ENCODE measurements at regions not wholly inside any gene's neighbourhood (a gene's known extent, or its start where the extent isn't known, plus 50 kb on each side); places are given as distances from the start of the nearest gene placed in this dataset.
"Not testable (repeated sequence)": the region's sequence is repeated elsewhere in the genome, so short reads cannot be mapped to it uniquely, and the experiment has no call there.

DNA sequence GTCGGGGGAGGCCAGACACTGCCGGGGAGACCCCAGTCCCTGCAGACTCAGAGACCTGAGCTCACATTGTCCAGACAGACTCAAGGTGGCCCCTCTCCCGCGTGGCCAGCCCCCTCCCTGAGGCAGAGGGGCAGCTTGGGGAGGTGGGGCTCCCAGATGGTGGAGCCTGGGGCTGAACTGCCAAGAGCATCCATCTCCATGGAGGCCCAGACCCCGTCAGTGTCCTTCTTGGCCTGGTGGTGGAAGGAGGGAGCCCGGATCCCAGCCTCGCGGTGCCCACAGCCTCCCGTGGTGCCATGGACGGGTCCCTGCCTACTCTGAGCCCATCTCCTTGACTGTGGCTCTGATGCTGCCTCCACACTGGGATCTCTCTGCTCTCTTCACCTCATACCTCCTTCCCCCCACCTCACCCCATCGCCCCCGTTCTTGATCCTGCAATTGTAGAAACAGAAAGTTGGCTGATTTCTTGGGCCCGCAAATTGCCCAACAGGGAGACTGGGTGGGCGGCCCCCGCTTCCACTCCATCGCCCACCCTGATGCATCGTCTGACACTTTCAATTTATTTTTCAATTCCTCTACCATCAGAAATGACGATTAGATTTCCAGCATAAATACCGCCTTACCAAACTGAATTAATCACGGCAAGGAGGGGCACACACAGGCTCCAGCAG is 348.9 kb downstream of the MATN1 start:
- no peak for DNase-seq

GRCh38 chr1:30373471-30374399 is 349.6 kb downstream of the MATN1 start:
- no peak for DNase-seq

- DNase-seq = no peak
Observed at GRCh38 chr1:30372792-30373433, 350.5 kb downstream of the MATN1 start.

- DNase-seq = no peak
Observed at GRCh38 chr1:30371888-30372791, 351.2 kb downstream of the MATN1 start.

DNA sequence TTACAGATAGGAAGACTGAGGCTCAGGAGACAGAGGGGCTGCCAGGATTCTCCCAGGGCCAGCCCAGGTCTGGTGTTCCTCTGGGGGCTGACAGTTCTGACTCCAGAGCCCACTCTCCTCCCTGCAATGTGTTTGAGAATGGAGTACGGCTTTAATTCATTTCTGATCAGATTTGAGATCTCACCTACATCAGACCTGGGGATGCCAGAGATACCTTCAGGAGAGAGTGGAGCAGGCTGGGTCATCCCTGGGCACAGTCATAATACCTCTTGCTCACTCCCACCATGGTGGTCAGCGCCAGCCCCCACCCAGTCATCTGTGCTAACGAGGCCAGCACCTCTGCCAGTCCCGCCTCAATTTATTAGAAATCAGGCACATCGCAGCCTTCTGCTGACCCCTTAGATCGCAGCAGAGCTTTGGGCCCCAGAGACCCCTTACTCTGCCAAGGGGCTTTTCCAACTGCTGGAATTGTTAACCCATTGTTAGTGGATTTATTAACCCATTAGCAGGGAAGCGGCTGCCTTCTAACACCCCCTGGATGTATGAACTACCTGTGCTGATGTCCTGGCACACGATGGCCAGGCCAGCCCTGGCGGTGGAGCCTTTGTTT is 352.1 kb downstream of the MATN1 start:
- no peak for DNase-seq

DNA sequence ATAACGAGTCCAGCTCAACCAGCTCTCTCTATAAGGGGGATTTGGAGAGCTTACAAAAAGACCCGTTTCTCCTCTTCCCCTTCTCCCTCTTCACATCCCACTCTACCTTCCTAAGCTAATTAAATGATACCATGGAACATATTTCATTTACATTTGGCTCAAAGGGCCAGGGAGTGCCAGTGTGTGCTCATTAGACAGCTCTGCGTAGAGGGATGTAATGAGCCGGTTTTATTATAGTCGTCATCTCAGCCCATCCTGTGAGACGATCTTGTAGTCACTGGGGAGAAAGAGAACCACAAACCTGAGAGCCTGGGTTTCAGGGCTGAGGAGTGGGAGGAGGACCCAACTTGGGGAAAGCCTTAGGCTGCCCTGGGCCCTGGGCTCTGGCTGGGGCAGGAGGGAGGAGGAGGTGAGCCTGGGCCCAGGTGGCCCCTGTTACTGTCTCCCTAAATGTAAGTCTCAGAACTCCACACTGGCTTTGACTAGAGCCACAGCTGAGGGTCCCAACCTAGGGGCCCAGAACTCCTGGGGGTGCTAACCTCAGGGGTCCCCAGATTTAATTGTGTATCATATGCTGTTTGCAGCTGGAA is 354.6 kb downstream of the MATN1 start:
- DNase-seq = no peak

DNA sequence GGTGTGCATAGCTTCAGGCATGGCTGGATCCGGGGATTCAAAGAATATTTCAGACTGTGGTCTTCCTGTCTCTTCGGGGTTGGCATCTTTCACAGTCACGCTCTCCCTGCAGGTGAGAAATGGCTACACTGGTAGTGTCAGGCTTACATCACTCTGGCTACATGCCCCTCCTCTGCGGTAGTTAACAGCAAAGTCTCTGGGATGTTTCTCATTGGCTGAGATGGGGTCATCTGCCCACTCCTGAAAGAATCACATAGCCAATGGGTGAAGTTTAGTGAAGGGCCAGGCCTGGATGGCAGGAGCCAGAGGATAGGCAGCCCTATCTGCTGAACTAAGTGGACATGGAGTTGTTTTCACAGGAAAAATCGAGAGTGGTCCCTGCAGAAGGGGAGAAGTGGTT is 356.5 kb downstream of the MATN1 start:
- DNase-seq = no peak

GRCh38 chr1:30366199-30366598 is 357.2 kb downstream of the MATN1 start:
- no peak for DNase-seq

- no peak for DNase-seq
Observed at GRCh38 chr1:30365596-30365995, 357.8 kb downstream of the MATN1 start.

DNA sequence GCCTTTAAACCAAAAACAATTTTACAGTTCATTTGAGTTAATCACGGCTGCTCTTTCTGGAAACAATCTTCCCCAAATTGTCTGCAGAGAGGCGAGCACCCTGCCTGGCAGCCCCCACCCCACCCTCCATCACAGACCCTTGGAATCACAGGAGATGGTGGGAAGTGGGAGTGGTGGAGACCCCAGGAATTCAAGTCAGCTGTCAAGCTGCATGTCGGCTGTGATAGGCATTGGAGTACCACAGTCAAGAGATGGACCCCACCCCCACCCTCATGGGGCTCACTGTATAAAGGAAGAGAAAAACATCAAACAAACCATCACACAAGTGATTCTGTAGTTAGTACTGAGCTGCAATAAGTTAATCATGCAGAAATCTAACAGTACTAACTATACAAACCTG is 360.4 kb downstream of the MATN1 start:
- no peak for DNase-seq

DNA sequence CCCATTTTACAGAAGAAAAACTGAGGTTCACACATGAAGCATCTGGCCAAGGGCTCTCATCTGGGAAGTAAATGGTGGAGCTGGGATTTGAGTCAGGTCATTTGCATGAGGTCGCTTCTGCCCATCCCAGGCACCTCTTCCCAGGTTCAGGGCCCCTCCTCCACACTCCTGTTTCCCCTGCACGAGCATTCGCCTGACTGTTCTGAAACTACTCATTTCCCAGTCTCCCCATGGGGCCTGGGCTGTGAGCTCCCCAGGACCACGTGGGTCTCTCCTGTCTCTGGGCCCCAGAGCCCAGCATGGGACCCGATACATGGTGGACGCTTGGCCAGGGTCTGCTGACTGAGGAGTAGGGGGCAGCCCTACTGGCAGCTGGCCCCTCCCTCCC is 360.8 kb downstream of the MATN1 start:
- no peak for DNase-seq

GRCh38 chr1:30361890-30362602 is 361.3 kb downstream of the MATN1 start:
- DNase-seq = not testable (repeated sequence)

DNA sequence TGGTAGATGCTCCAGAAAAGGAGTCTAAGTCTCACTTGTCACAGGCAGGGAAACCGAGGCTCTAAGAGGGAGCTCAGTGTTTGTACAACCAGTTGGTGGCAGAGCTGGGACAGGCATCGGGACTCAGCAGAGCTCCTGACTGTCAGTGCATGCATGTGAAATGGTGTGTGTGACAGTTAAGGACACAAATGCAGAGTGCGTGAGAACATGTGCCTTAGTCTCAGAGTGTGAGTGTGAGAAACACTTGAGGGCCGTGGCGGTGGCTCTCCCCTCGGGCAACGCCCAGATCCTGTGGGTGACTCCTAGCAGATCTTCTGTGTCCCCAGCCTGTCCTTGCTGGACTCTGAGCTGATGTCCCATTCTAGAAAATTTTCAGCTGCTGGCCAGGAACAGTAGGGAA is 362.6 kb downstream of the MATN1 start:
- DNase-seq = no peak

DNA sequence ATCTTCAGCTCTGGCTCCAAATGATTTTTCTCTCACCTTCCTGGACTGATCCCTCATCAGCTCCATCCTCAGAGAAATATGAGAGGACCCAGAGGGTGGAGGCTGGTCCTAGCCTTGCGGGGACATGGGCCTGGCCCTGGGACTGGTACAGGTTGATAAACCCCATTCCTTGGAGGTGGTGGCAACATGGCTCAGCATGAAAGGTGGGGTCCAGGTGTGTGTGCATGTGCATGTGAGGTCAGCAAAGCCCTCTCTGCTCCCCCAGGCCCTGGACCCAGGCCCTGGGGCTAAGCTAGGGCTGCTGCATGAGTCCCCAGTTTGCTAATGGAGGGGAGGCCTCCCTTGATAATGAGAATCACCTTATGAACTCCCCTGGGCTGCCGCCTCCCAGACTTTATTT is 363.1 kb downstream of the MATN1 start:
- no peak for DNase-seq

GRCh38 chr1:30359539-30360220 is 363.7 kb downstream of the MATN1 start:
- DNase-seq = no peak

DNA sequence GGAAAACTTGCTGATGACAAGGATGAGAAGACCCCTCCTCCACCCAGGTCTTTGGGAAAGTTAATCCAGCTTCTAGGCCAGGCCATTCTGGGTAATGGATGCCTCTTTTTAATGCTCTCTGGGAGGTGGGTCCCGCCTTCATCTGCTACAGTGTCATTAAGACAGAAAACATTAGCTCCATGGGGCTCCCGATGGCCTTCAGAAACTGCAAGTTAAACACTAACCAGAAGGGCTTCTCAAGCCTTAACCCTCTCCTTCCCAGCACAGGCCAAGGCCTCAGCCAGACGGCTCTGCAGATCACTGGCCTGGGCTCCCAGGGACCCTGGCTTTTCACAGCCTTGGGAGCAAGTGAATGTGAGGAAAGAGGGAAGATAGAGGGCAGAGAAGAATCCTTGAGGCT is 364.9 kb downstream of the MATN1 start:
- no peak for DNase-seq

DNA sequence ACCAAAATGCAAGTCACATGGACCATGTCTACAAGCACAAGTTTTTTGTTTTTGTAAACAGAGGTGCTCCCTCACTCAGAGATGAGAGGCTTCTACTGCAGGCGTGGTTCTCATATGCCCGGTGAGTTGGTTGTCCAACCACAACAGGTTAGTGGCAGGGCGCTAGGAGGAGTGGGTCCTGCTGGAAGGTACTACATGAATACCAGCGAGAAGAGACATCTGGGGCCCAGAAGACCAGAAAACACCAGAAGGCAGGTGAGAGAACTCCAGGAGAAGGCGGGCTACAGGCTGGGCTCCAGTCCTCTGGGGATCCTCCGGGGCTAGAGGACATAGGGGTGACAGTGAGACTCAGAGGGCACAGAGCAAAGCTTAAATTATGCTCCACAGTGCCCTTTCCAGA is 366.5 kb downstream of the MATN1 start:
- DNase-seq = no peak

DNA sequence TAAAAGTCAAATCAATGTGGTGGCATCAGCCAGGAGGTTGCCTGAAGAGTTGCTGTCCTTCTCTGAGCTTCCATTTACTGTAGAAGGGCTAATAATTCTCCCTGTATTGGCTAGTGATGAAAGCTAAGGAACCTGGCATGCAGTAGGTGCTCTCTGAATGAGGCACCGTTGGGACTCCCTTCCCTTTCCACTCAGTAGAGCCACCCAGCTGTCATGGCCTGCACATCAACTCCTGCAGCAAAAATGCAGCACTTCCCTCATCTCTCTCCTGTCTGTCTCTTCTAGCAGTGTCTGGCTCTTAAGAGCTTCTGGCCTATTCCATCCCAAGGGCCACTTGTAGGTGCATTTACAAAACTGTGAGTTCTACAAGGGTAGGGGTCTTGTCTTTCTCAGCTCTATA is 369.0 kb downstream of the MATN1 start:
- DNase-seq = no peak

DNA sequence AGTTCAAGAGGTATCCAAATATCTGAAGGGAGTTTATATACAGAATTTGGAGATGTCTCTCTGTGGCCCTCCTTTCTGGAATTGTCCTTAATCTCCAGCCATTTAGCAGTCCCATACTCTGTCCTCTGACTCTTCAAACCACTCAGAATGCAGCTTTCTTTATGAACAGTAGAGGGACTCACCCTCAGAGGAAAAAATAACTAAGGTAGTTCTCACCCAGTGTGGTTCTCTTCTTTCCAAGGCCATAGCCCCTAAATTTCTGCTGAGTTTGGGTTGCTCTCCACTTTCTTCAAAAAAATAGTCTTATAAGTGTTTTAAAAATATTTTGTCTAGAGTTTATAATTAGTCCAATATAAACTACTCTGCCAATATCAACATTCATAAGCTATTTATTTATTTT is 369.7 kb downstream of the MATN1 start:
- no peak for DNase-seq

DNA sequence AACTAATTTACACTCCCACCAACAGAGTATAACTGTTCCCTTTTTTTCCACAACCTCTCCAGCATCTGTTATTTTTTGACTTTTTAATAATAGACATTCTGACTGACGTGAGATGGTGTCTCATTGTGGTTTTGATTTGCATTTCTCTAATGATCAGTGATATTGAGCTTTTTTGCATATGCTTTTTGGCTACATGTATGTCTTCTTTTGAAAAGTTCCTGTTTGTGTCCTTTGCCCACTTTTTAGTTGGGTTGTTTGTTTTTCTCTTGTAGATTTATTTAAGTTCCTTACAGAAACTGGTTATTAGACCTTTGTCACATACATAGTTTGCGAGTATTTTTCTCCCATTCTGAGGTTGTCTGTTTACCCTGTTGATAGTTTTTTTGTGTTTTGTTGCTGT is 375.2 kb downstream of the MATN1 start:
- no peak for DNase-seq
